ENCODE measurements at regions not wholly inside any gene's neighbourhood (a gene's known extent, or its start where the extent isn't known, plus 50 kb on each side); places are given as distances from the start of the nearest gene placed in this dataset.

DNA sequence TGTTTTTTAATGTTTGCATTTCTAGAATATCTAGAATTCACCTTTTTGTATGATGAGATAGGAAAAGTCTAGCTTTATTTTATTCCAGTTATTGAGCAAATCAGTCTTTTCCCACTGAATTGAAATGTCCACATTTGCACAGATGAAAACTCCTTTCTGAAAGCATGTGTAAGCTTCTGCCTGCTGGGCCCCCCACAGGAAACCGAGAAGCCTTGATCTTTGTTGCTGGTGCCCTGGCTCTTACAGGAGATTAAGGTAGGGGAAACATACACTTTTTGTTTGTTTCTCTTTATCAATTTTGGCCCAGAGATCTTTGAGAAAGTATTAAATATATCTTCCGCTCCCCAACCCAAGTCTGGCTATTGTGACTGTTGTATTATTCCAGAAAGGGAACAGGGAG, 87.2 kb upstream of the GNAZ start:
- no peak for DNase-seq
- H3K9me3 ChIP-seq, result peaks cover 0 to 40% (median 25%) of the 10 kb centered on the region in 8 donors
- WGBS, 5 donors, result 57 to 61% (median 59%) methylated on average over 2 of the region's 2 CpGs
- H3K36me3 ChIP-seq, result no peaks in the 10 kb centered on the region
- intact Hi-C loops (cut with DNase I; ENCODE audit: low total_unique reads), result no loop called here
- H3K27me3 ChIP-seq (replicated peaks in 1 of 7), result peaks cover 0 to 5% (median 0%) of the 10 kb centered on the region in 7 donors
- no peak for TF ChIP-seq POLR2A (IDR thresholded peaks at IDR 0.05)
- TF ChIP-seq POLR2AphosphoS5 (IDR thresholded peaks at IDR 0.05), result no peak
- TF ChIP-seq, protein P1, sequence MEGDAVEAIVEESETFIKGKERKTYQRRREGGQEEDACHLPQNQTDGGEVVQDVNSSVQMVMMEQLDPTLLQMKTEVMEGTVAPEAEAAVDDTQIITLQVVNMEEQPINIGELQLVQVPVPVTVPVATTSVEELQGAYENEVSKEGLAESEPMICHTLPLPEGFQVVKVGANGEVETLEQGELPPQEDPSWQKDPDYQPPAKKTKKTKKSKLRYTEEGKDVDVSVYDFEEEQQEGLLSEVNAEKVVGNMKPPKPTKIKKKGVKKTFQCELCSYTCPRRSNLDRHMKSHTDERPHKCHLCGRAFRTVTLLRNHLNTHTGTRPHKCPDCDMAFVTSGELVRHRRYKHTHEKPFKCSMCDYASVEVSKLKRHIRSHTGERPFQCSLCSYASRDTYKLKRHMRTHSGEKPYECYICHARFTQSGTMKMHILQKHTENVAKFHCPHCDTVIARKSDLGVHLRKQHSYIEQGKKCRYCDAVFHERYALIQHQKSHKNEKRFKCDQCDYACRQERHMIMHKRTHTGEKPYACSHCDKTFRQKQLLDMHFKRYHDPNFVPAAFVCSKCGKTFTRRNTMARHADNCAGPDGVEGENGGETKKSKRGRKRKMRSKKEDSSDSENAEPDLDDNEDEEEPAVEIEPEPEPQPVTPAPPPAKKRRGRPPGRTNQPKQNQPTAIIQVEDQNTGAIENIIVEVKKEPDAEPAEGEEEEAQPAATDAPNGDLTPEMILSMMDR (IDR thresholded peaks at IDR 0.05 in 8 of 11, conservative IDR thresholded peaks at IDR 0.05 in 3 of 11), result no peak
- peaks cover 0 to 20% (median 0%) of the 10 kb centered on the region in 6 donors for H3K4me1 ChIP-seq
- no peak overlapping the region for H3K27ac ChIP-seq
- H3K4me3 ChIP-seq, result no peak overlapping the region

DNA sequence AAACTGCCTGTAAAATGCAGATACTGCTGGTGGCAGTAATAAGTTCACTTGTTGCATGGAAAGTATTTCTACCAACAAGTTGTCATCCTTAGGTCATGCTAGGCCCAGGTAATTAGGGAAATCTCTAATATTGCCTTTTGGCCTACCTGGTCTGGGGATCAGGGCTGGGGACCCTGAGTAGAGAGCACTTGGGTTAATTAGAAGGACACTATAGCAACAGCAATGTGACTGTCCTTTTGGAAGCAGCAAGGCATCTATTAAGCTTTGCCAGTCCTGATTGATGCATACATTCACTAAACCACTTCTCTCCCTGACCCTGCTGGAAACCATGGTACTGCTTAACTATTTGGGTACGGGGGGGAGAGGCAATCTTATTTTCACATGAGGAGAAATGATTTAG, 86.5 kb upstream of the GNAZ start:
- TF ChIP-seq POLR2AphosphoS5 (IDR thresholded peaks at IDR 0.05), result no peak
- no peak for DNase-seq
- Histone ChIP-seq H3K4me1 (peaks cover 0 to 20% (median 0%) of the 10 kb centered on the region in 6 donors), H3K27ac (no peak overlapping the region), H3K36me3 (no peaks in the 10 kb centered on the region), H3K4me3 (no peak overlapping the region), H3K27me3 (replicated peaks in 1 of 7) (peaks cover 0 to 5% (median 0%) of the 10 kb centered on the region in 7 donors), H3K9me3 (peaks cover 0 to 34% (median 24%) of the 10 kb centered on the region in 8 donors)
- 0 to 81% (median 61%) methylated on average over 1 of the region's 1 CpG for WGBS, 5 donors
- intact Hi-C loops (cut with DNase I; ENCODE audit: low total_unique reads), result no loop called here

DNA sequence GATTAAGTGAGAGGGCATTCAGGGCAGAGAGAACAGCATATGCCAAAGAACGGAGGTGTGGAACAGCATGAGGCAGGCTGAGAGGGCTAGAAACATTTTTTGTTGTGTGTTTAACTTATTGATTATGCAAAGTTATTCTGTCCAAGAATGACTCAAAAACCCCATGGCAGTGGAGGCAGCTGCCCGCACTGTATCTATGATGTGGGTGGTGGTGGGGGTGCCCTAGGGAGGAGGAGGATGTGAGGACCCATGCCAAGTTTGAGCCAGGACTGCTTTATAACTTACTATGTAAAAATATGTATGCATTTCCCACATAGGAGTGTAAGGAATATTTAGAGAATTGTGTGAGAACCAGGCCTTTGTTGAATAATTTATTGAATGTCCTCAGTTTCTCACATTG, 85.4 kb upstream of the GNAZ start:
- intact Hi-C loops (cut with DNase I; ENCODE audit: low total_unique reads), result no loop called here
- Histone ChIP-seq H3K9me3 (peaks cover 0 to 22% (median 12%) of the 10 kb centered on the region in 8 donors), H3K4me1 (peaks cover 0 to 20% (median 0%) of the 10 kb centered on the region in 6 donors), H3K27me3 (replicated peaks in 1 of 7) (peaks cover 0 to 10% (median 0%) of the 10 kb centered on the region in 7 donors), H3K36me3 (no peaks in the 10 kb centered on the region), H3K4me3 (no peak overlapping the region), H3K27ac (no peak overlapping the region)
- DNase-seq, result no peak
- no peak for TF ChIP-seq POLR2A (IDR thresholded peaks at IDR 0.05)
- TF ChIP-seq POLR2AphosphoS5 (IDR thresholded peaks at IDR 0.05), result no peak
- TF ChIP-seq, protein P1 (IDR thresholded peaks at IDR 0.05 in 8 of 11, conservative IDR thresholded peaks at IDR 0.05 in 3 of 11), result no peak
- 78 to 95% (median 83%) methylated on average over 2 of the region's 2 CpGs for WGBS, 5 donors

DNA sequence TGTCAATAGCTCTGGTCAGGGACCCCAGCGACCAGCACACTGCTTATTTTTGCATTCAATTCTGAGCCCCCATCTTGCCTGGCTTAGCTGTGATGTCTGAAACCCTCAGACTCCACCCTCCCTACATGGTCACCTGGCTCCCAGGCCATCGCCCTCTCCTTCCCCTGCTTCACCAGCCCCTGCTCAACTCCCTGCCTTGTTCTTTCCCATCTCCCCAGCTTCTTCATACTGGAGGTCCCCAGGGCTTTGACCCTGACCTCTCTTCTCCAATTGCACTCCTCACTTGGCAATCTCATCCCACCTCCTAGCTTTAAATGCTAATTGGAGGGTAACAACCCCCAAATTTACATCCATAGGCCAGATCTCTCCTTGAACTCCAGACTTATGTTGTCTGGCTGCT, 84.3 kb upstream of the GNAZ start:
- no peak overlapping the region for H3K4me3 ChIP-seq
- WGBS, 5 donors, result 79 to 92% (median 86%) methylated on average over 2 of the region's 2 CpGs
- H3K36me3 ChIP-seq, result no peaks in the 10 kb centered on the region
- no peak for DNase-seq
- intact Hi-C loops (cut with DNase I; ENCODE audit: low total_unique reads), result no loop called here
- H3K27me3 ChIP-seq (replicated peaks in 1 of 7), result peaks cover 0 to 13% (median 0%) of the 10 kb centered on the region in 7 donors
- no peak for TF ChIP-seq POLR2A (IDR thresholded peaks at IDR 0.05)
- TF ChIP-seq, protein P1 (IDR thresholded peaks at IDR 0.05 in 8 of 11, conservative IDR thresholded peaks at IDR 0.05 in 3 of 11), result no peak
- TF ChIP-seq POLR2AphosphoS5 (IDR thresholded peaks at IDR 0.05), result no peak
- peaks cover 0 to 13% (median 3%) of the 10 kb centered on the region in 8 donors for H3K9me3 ChIP-seq
- peaks cover 0 to 20% (median 0%) of the 10 kb centered on the region in 6 donors for H3K4me1 ChIP-seq
- H3K27ac ChIP-seq, result no peak overlapping the region

DNA sequence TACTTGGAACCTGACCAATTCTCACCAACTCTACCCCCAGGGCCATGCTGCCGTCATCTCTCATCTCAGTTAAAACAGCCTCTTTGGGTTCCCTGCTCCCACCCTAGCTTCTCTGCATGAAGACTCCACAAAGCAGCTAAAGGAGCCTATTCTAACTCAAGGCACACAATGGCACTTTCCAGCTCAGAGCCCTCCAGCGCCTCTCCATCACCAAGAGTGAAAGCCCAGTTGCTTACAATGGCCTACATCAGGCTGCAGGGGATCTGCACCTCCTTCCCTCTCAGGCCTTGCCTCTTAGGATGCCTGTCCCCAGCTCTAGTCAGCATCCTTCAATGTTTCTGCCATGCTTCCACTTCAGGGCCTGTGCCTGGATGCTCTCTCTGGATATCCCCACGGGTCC, 83.7 kb upstream of the GNAZ start:
- intact Hi-C loops (cut with DNase I; ENCODE audit: low total_unique reads), result no loop called here
- Histone ChIP-seq H3K36me3 (no peaks in the 10 kb centered on the region), H3K4me1 (peaks cover 0 to 20% (median 0%) of the 10 kb centered on the region in 6 donors), H3K9me3 (peaks cover 0 to 7% (median 0%) of the 10 kb centered on the region in 8 donors), H3K4me3 (no peak overlapping the region), H3K27me3 (replicated peaks in 1 of 7) (peaks cover 0 to 13% (median 0%) of the 10 kb centered on the region in 7 donors), H3K27ac (no peak overlapping the region)
- TF ChIP-seq POLR2AphosphoS5 (IDR thresholded peaks at IDR 0.05) (no peak), POLR2A (IDR thresholded peaks at IDR 0.05) (no peak)
- TF ChIP-seq, protein P1 (IDR thresholded peaks at IDR 0.05 in 8 of 11, conservative IDR thresholded peaks at IDR 0.05 in 3 of 11), result no peak
- WGBS, 5 donors, result 90 to 94% (median 93%) methylated on average over 3 of the region's 3 CpGs
- DNase-seq, result no peak
